ENCODE measurements at regions not wholly inside any gene's neighbourhood (a gene's known extent, or its start where the extent isn't known, plus 50 kb on each side); places are given as distances from the start of the nearest gene placed in this dataset.

DNA sequence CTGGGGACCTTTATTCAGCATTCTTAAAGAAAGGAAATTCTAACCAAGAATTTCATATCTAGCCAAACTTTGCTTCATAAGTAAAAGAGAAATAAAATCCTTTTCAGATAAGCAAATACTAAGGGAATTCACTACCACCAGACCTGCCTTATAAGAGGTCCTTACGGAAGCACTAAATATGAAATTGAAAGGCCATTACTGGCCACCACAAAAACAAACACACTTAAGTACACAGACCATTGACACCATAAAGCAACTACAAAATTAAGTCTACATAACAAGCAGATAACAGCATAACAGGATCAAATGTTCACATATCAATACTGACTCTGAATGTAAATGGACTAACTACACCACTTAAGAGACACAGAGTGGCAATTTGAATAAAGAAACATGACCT is 361.4 kb upstream of the POU5F2 start:
- no peak for TF ChIP-seq POLR2A (IDR thresholded peaks at IDR 0.05)
- TF ChIP-seq, protein P1, sequence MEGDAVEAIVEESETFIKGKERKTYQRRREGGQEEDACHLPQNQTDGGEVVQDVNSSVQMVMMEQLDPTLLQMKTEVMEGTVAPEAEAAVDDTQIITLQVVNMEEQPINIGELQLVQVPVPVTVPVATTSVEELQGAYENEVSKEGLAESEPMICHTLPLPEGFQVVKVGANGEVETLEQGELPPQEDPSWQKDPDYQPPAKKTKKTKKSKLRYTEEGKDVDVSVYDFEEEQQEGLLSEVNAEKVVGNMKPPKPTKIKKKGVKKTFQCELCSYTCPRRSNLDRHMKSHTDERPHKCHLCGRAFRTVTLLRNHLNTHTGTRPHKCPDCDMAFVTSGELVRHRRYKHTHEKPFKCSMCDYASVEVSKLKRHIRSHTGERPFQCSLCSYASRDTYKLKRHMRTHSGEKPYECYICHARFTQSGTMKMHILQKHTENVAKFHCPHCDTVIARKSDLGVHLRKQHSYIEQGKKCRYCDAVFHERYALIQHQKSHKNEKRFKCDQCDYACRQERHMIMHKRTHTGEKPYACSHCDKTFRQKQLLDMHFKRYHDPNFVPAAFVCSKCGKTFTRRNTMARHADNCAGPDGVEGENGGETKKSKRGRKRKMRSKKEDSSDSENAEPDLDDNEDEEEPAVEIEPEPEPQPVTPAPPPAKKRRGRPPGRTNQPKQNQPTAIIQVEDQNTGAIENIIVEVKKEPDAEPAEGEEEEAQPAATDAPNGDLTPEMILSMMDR (IDR thresholded peaks at IDR 0.05), result no peak

All from transverse colon (tissue), 3 donors.